ENCODE measurements at regions not wholly inside any gene's neighbourhood (a gene's known extent, or its start where the extent isn't known, plus 50 kb on each side); places are given as distances from the start of the nearest gene placed in this dataset.

- H3K27ac ChIP-seq (ENCODE audit: low read depth in 1 of 2, low read length in 1 of 2) = no peak overlapping the region
- no peak for DNase-seq (ENCODE audit: low read depth in 6 of 9, low spot score in 9 of 9)
- WGBS = 95% methylated on average over 7 of the region's 7 CpGs
These were observed 148.3 kb upstream of the BMPER start for GRCh38 chr7:33757050-33757449.

GRCh38 chr7:33757563-33758165 lies 147.7 kb upstream of the BMPER start:
- H3K27me3 ChIP-seq (ENCODE audit: control insufficient read depth in 2 of 2, insufficient read depth in 1 of 2, low read length in 1 of 2) = peaks cover 0 to 3% of the 10 kb centered on the region in 2 donors
- peak in 3 of 9 donors; percentile 5 to 25 (median 15) for DNase-seq (ENCODE audit: low read depth in 6 of 9, low spot score in 9 of 9)
- 28% methylated on average over 4 of the region's 4 CpGs for WGBS
- no peaks in the 10 kb centered on the region for H3K36me3 ChIP-seq (ENCODE audit: control insufficient read depth in 2 of 2, insufficient read depth in 2 of 2, low read length in 1 of 2)
- no peak overlapping the region for H3K27ac ChIP-seq (ENCODE audit: low read depth in 1 of 2, low read length in 1 of 2)
- no peaks in the 10 kb centered on the region for H3K4me1 ChIP-seq (ENCODE audit: control insufficient read depth in 2 of 2, insufficient read depth in 2 of 2, low read length in 2 of 2)
- H3K4me3 ChIP-seq (ENCODE audit: low read length in 2 of 2) = no peak overlapping the region
- no peaks in the 10 kb centered on the region for H3K9me3 ChIP-seq (ENCODE audit: control insufficient read depth in 2 of 2, insufficient read depth in 1 of 2, low read length in 1 of 2)

More at GRCh38 chr7:33757050-33757449, 148.3 kb upstream of the BMPER start:
- no peaks in the 10 kb centered on the region for H3K4me1 ChIP-seq (ENCODE audit: control insufficient read depth in 2 of 2, insufficient read depth in 2 of 2, low read length in 2 of 2)
- H3K27me3 ChIP-seq (ENCODE audit: control insufficient read depth in 2 of 2, insufficient read depth in 1 of 2, low read length in 1 of 2) = peaks cover 0 to 3% of the 10 kb centered on the region in 2 donors
- no peak overlapping the region for H3K4me3 ChIP-seq (ENCODE audit: low read length in 2 of 2)
- no peaks in the 10 kb centered on the region for H3K36me3 ChIP-seq (ENCODE audit: control insufficient read depth in 2 of 2, insufficient read depth in 2 of 2, low read length in 1 of 2)
- no peaks in the 10 kb centered on the region for H3K9me3 ChIP-seq (ENCODE audit: control insufficient read depth in 2 of 2, insufficient read depth in 1 of 2, low read length in 1 of 2)

GRCh38 chr7:33760146-33760545 lies 145.2 kb upstream of the BMPER start:
- H3K4me1 ChIP-seq (ENCODE audit: control insufficient read depth in 2 of 2, insufficient read depth in 2 of 2, low read length in 2 of 2) = no peaks in the 10 kb centered on the region
- no peak for DNase-seq (ENCODE audit: low read depth in 6 of 9, low spot score in 9 of 9)
- no peaks in the 10 kb centered on the region for H3K36me3 ChIP-seq (ENCODE audit: control insufficient read depth in 2 of 2, insufficient read depth in 2 of 2, low read length in 1 of 2)
- H3K27ac ChIP-seq (ENCODE audit: low read depth in 1 of 2, low read length in 1 of 2) = no peak overlapping the region
- H3K27me3 ChIP-seq (ENCODE audit: control insufficient read depth in 2 of 2, insufficient read depth in 1 of 2, low read length in 1 of 2) = peaks cover 0 to 3% of the 10 kb centered on the region in 2 donors
- WGBS = 90% methylated on average over 3 of the region's 3 CpGs
- no peaks in the 10 kb centered on the region for H3K9me3 ChIP-seq (ENCODE audit: control insufficient read depth in 2 of 2, insufficient read depth in 1 of 2, low read length in 1 of 2)
- H3K4me3 ChIP-seq (ENCODE audit: low read length in 2 of 2) = no peak overlapping the region

- no peaks in the 10 kb centered on the region for H3K27me3 ChIP-seq (ENCODE audit: control insufficient read depth in 2 of 2, insufficient read depth in 1 of 2, low read length in 1 of 2)
- no peak overlapping the region for H3K27ac ChIP-seq (ENCODE audit: low read depth in 1 of 2, low read length in 1 of 2)
- H3K4me3 ChIP-seq (ENCODE audit: low read length in 2 of 2) = no peak overlapping the region
- 65% methylated on average over 3 of the region's 3 CpGs for WGBS
- no peaks in the 10 kb centered on the region for H3K36me3 ChIP-seq (ENCODE audit: control insufficient read depth in 2 of 2, insufficient read depth in 2 of 2, low read length in 1 of 2)
- no peaks in the 10 kb centered on the region for H3K4me1 ChIP-seq (ENCODE audit: control insufficient read depth in 2 of 2, insufficient read depth in 2 of 2, low read length in 2 of 2)
- no peaks in the 10 kb centered on the region for H3K9me3 ChIP-seq (ENCODE audit: control insufficient read depth in 2 of 2, insufficient read depth in 1 of 2, low read length in 1 of 2)
- DNase-seq (ENCODE audit: low read depth in 6 of 9, low spot score in 9 of 9) = no peak
These were observed 144.5 kb upstream of the BMPER start for GRCh38 chr7:33760834-33761233.

- Histone ChIP-seq H3K9me3 (ENCODE audit: control insufficient read depth in 2 of 2, insufficient read depth in 1 of 2, low read length in 1 of 2) (no peaks in the 10 kb centered on the region), H3K27ac (ENCODE audit: low read depth in 1 of 2, low read length in 1 of 2) (no peak overlapping the region), H3K27me3 (ENCODE audit: control insufficient read depth in 2 of 2, insufficient read depth in 1 of 2, low read length in 1 of 2) (no peaks in the 10 kb centered on the region), H3K4me3 (ENCODE audit: low read length in 2 of 2) (no peak overlapping the region), H3K36me3 (ENCODE audit: control insufficient read depth in 2 of 2, insufficient read depth in 2 of 2, low read length in 1 of 2) (no peaks in the 10 kb centered on the region), H3K4me1 (ENCODE audit: control insufficient read depth in 2 of 2, insufficient read depth in 2 of 2, low read length in 2 of 2) (no peaks in the 10 kb centered on the region)
- DNase-seq (ENCODE audit: low read depth in 6 of 9, low spot score in 9 of 9) = no peak
- 97% methylated on average over 7 of the region's 7 CpGs for WGBS
These were observed 143.8 kb upstream of the BMPER start for GRCh38 chr7:33761449-33762080.

- Histone ChIP-seq H3K4me1 (ENCODE audit: control insufficient read depth in 2 of 2, insufficient read depth in 2 of 2, low read length in 2 of 2) (no peaks in the 10 kb centered on the region), H3K9me3 (ENCODE audit: control insufficient read depth in 2 of 2, insufficient read depth in 1 of 2, low read length in 1 of 2) (no peaks in the 10 kb centered on the region), H3K4me3 (ENCODE audit: low read length in 2 of 2) (no peak overlapping the region), H3K27ac (ENCODE audit: low read depth in 1 of 2, low read length in 1 of 2) (no peak overlapping the region), H3K27me3 (ENCODE audit: control insufficient read depth in 2 of 2, insufficient read depth in 1 of 2, low read length in 1 of 2) (no peaks in the 10 kb centered on the region), H3K36me3 (ENCODE audit: control insufficient read depth in 2 of 2, insufficient read depth in 2 of 2, low read length in 1 of 2) (no peaks in the 10 kb centered on the region)
- DNase-seq (ENCODE audit: low read depth in 6 of 9, low spot score in 9 of 9) = peak in 1 of 9 donors; percentile 4
- 89% methylated on average over 6 of the region's 6 CpGs for WGBS
These were observed 143.0 kb upstream of the BMPER start for GRCh38 chr7:33762151-33762910.

- no peaks in the 10 kb centered on the region for H3K27me3 ChIP-seq (ENCODE audit: control insufficient read depth in 2 of 2, insufficient read depth in 1 of 2, low read length in 1 of 2)
- H3K4me1 ChIP-seq (ENCODE audit: control insufficient read depth in 2 of 2, insufficient read depth in 2 of 2, low read length in 2 of 2) = no peaks in the 10 kb centered on the region
- H3K4me3 ChIP-seq (ENCODE audit: low read length in 2 of 2) = no peak overlapping the region
- H3K27ac ChIP-seq (ENCODE audit: low read depth in 1 of 2, low read length in 1 of 2) = no peak overlapping the region
- DNase-seq (ENCODE audit: low read depth in 6 of 9, low spot score in 9 of 9) = no peak
- WGBS = 91% methylated on average over 3 of the region's 3 CpGs
- H3K36me3 ChIP-seq (ENCODE audit: control insufficient read depth in 2 of 2, insufficient read depth in 2 of 2, low read length in 1 of 2) = no peaks in the 10 kb centered on the region
- H3K9me3 ChIP-seq (ENCODE audit: control insufficient read depth in 2 of 2, insufficient read depth in 1 of 2, low read length in 1 of 2) = no peaks in the 10 kb centered on the region
These were observed 142.4 kb upstream of the BMPER start for GRCh38 chr7:33762911-33763306.

GRCh38 chr7:33764752-33765451 lies 140.4 kb upstream of the BMPER start:
- no peaks in the 10 kb centered on the region for H3K9me3 ChIP-seq (ENCODE audit: control insufficient read depth in 2 of 2, insufficient read depth in 1 of 2, low read length in 1 of 2)
- no peaks in the 10 kb centered on the region for H3K36me3 ChIP-seq (ENCODE audit: control insufficient read depth in 2 of 2, insufficient read depth in 2 of 2, low read length in 1 of 2)
- no peak overlapping the region for H3K27ac ChIP-seq (ENCODE audit: low read depth in 1 of 2, low read length in 1 of 2)
- H3K4me3 ChIP-seq (ENCODE audit: low read length in 2 of 2) = no peak overlapping the region
- WGBS = 94% methylated on average over 7 of the region's 7 CpGs
- no peak for DNase-seq (ENCODE audit: low read depth in 6 of 9, low spot score in 9 of 9)
- H3K4me1 ChIP-seq (ENCODE audit: control insufficient read depth in 2 of 2, insufficient read depth in 2 of 2, low read length in 2 of 2) = no peaks in the 10 kb centered on the region
- no peaks in the 10 kb centered on the region for H3K27me3 ChIP-seq (ENCODE audit: control insufficient read depth in 2 of 2, insufficient read depth in 1 of 2, low read length in 1 of 2)

- H3K36me3 ChIP-seq (ENCODE audit: control insufficient read depth in 2 of 2, insufficient read depth in 2 of 2, low read length in 1 of 2) = no peaks in the 10 kb centered on the region
- H3K4me3 ChIP-seq (ENCODE audit: low read length in 2 of 2) = no peak overlapping the region
- no peak for DNase-seq (ENCODE audit: low read depth in 6 of 9, low spot score in 9 of 9)
- WGBS = 46% methylated on average over 1 of the region's 1 CpG
- H3K4me1 ChIP-seq (ENCODE audit: control insufficient read depth in 2 of 2, insufficient read depth in 2 of 2, low read length in 2 of 2) = no peaks in the 10 kb centered on the region
- H3K27me3 ChIP-seq (ENCODE audit: control insufficient read depth in 2 of 2, insufficient read depth in 1 of 2, low read length in 1 of 2) = no peaks in the 10 kb centered on the region
- no peaks in the 10 kb centered on the region for H3K9me3 ChIP-seq (ENCODE audit: control insufficient read depth in 2 of 2, insufficient read depth in 1 of 2, low read length in 1 of 2)
- H3K27ac ChIP-seq (ENCODE audit: low read depth in 1 of 2, low read length in 1 of 2) = no peak overlapping the region
These were observed 138.9 kb upstream of the BMPER start for GRCh38 chr7:33766405-33766804.

All from thymus (tissue), 11 donors.